ENCODE measurements at regions not wholly inside any gene's neighbourhood (a gene's known extent, or its start where the extent isn't known, plus 50 kb on each side); places are given as distances from the start of the nearest gene placed in this dataset.
A peak's percentile ranks its signal among the peaks of the same experiment; 100 is the strongest.

GRCh38 chr5:167723254-167723871 is 568.1 kb upstream of the WWC1 start:
- Histone ChIP-seq H3K36me3 (no peaks in the 10 kb centered on the region), H3K9me3 (ENCODE audit: low read depth) (no peaks in the 10 kb centered on the region), H3K4me1 (ENCODE audit: low read depth) (no peaks in the 10 kb centered on the region), H3K4me3 (no peak overlapping the region), H3K27ac (no peak overlapping the region), H3K27me3 (no peaks in the 10 kb centered on the region)
- DNase-seq (ENCODE audit: low read depth in 1 of 2, low spot score in 1 of 2) = peak; percentile 81 to 89
- TF ChIP-seq, protein P1, sequence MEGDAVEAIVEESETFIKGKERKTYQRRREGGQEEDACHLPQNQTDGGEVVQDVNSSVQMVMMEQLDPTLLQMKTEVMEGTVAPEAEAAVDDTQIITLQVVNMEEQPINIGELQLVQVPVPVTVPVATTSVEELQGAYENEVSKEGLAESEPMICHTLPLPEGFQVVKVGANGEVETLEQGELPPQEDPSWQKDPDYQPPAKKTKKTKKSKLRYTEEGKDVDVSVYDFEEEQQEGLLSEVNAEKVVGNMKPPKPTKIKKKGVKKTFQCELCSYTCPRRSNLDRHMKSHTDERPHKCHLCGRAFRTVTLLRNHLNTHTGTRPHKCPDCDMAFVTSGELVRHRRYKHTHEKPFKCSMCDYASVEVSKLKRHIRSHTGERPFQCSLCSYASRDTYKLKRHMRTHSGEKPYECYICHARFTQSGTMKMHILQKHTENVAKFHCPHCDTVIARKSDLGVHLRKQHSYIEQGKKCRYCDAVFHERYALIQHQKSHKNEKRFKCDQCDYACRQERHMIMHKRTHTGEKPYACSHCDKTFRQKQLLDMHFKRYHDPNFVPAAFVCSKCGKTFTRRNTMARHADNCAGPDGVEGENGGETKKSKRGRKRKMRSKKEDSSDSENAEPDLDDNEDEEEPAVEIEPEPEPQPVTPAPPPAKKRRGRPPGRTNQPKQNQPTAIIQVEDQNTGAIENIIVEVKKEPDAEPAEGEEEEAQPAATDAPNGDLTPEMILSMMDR (IDR thresholded peaks at IDR 0.05; ENCODE audit: low read depth, low read length) = peak; percentile 88

DNA sequence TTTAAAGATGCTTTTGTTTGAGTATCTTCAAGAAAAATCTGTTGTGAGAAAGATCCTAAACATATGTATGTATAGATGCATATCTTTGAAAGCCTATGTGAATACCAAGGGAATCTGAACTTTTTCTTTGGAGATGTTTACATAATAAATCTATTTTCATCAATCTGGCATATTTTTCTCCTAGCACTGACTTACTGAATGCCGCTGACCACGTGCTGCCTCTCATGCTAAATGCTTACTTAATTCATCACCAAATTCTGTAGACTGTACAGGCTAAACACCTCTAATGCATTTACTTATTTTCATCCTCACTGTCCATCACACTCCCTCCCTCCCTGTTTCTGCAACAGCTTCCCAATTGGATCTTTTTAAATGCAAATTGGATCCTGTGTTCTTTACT is 566.2 kb upstream of the WWC1 start:
- Histone ChIP-seq H3K4me3 (no peak overlapping the region), H3K4me1 (ENCODE audit: low read depth) (no peaks in the 10 kb centered on the region), H3K27me3 (no peaks in the 10 kb centered on the region), H3K36me3 (no peaks in the 10 kb centered on the region), H3K9me3 (ENCODE audit: low read depth) (no peaks in the 10 kb centered on the region), H3K27ac (no peak overlapping the region)
- DNase-seq (ENCODE audit: low read depth in 1 of 2, low spot score in 1 of 2) = no peak
- TF ChIP-seq, protein P1 (IDR thresholded peaks at IDR 0.05; ENCODE audit: low read depth, low read length) = no peak

GRCh38 chr5:167725741-167726140 is 565.7 kb upstream of the WWC1 start:
- no peaks in the 10 kb centered on the region for H3K4me1 ChIP-seq (ENCODE audit: low read depth)
- TF ChIP-seq, protein P1 (IDR thresholded peaks at IDR 0.05; ENCODE audit: low read depth, low read length) = no peak
- no peaks in the 10 kb centered on the region for H3K27me3 ChIP-seq
- no peak overlapping the region for H3K27ac ChIP-seq
- H3K9me3 ChIP-seq (ENCODE audit: low read depth) = no peaks in the 10 kb centered on the region
- DNase-seq (ENCODE audit: low read depth in 1 of 2, low spot score in 1 of 2) = no peak
- H3K4me3 ChIP-seq = no peak overlapping the region
- no peaks in the 10 kb centered on the region for H3K36me3 ChIP-seq

DNA sequence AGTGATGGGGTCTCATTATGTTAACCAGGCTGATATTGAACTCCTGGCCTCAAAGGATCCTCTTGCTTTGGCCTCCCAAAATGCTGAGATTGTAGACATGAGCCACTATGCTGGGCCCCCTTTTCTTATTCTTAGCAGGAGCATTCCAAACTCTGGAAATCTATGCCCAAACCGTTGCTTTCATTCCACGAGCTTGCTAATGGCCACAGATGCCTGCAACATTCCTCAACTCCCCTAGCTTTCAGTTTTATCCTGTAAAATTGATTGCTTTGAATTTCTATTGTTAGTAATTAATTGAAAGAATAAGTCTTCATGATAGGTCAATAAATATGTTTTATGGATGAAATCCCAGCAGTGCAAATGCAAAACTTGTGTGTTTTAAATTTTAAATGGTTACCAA is 564.8 kb upstream of the WWC1 start:
- Histone ChIP-seq H3K4me1 (ENCODE audit: low read depth) (no peaks in the 10 kb centered on the region), H3K9me3 (ENCODE audit: low read depth) (no peaks in the 10 kb centered on the region), H3K27me3 (no peaks in the 10 kb centered on the region), H3K4me3 (no peak overlapping the region), H3K36me3 (no peaks in the 10 kb centered on the region), H3K27ac (no peak overlapping the region)
- TF ChIP-seq, protein P1 (IDR thresholded peaks at IDR 0.05; ENCODE audit: low read depth, low read length) = no peak
- DNase-seq (ENCODE audit: low read depth in 1 of 2, low spot score in 1 of 2) = no peak

- no peaks in the 10 kb centered on the region for H3K27me3 ChIP-seq
- H3K4me3 ChIP-seq = no peak overlapping the region
- H3K9me3 ChIP-seq (ENCODE audit: low read depth) = no peaks in the 10 kb centered on the region
- TF ChIP-seq, protein P1 (IDR thresholded peaks at IDR 0.05; ENCODE audit: low read depth, low read length) = no peak
- H3K36me3 ChIP-seq = no peaks in the 10 kb centered on the region
- H3K27ac ChIP-seq = no peak overlapping the region
- no peaks in the 10 kb centered on the region for H3K4me1 ChIP-seq (ENCODE audit: low read depth)
- peak in 1 of 2 donors; percentile 97 for DNase-seq (ENCODE audit: low read depth in 1 of 2, low spot score in 1 of 2)
Measured at GRCh38 chr5:167730121-167730520, 561.3 kb upstream of the WWC1 start.

Measured in cardiac muscle cell (in vitro differentiated cells and primary cell).